ENCODE measurements at regions not wholly inside any gene's neighbourhood (a gene's known extent, or its start where the extent isn't known, plus 50 kb on each side); places are given as distances from the start of the nearest gene placed in this dataset.
"Not testable (repeated sequence)": the region's sequence is repeated elsewhere in the genome, so short reads cannot be mapped to it uniquely, and the experiment has no call there.

DNA sequence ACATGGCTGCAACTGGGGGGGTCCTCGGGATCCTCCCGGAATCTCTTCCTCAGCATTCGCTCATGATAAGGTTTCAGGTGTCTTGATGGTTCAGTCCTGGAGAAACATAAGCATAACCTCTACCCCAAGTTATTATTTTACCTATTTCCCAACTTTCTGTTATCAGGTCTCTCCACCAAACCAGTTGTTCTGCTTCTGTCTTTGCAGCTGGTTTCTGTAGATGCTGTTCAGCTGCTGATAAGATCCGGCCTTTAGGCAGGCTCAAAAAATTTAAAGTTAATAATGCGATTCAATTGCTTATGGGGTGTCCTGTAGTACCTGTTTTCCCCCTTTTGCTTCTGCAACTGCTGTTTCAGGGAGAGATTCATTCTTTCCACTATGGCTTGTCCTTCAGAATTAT lies 55.6 kb upstream of the LPCAT1 start:
- H3K4me3 ChIP-seq (ENCODE audit: low read depth, low read length, poor library complexity, severe bottlenecking); H3K27ac ChIP-seq (ENCODE audit: low read depth, low read length, poor library complexity, severe bottlenecking); H3K79me2 ChIP-seq (ENCODE audit: insufficient read depth, low read depth, low read length); H3K9me2 ChIP-seq (ENCODE audit: insufficient read depth, low read length); POLR2A ChIA-PET; H3K9me3 ChIP-seq (ENCODE audit: low read length); H3K4me2 ChIP-seq (ENCODE audit: low read length); H3K36me3 ChIP-seq (ENCODE audit: insufficient read depth, low read length); CTCF ChIA-PET (ENCODE audit: unreplicated experiment); H3K4me1 ChIP-seq (ENCODE audit: insufficient read depth, low read length, poor library complexity, severe bottlenecking); H2AFZ ChIP-seq (ENCODE audit: low read length); H4K20me1 ChIP-seq (ENCODE audit: insufficient read depth, low read length); intact Hi-C loops (cut with micrococcal nuclease; ENCODE audit: unreplicated experiment); DNase-seq (ENCODE audit: low spot score); BruUV-seq (replicated peaks): not testable (repeated sequence)

DNA sequence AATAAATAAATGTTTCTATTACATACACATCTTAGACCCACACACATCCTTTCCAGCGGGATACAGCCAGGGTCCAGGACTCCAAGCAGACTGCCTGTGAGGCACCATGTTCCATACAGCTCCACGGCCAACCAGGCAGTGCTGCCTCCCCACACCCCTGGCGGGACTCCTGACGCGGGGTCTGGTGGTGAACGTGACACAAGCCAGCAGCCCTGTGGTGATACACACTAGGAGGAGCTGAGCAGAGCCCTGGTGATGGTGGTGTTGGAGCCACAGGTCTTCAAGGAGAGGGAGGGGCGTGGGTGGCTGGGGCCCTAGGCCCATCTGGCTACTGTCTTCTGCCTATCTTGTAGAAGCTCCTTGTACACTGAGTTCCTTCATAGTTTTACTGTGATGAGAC lies 53.1 kb upstream of the LPCAT1 start:
- CTCF ChIA-PET (ENCODE audit: unreplicated experiment); H3K4me1 ChIP-seq (ENCODE audit: insufficient read depth, low read length, poor library complexity, severe bottlenecking); H3K36me3 ChIP-seq (ENCODE audit: insufficient read depth, low read length); H3K27ac ChIP-seq (ENCODE audit: low read depth, low read length, poor library complexity, severe bottlenecking); H2AFZ ChIP-seq (ENCODE audit: low read length); H3K4me3 ChIP-seq (ENCODE audit: low read depth, low read length, poor library complexity, severe bottlenecking); BruUV-seq (replicated peaks); H3K79me2 ChIP-seq (ENCODE audit: insufficient read depth, low read depth, low read length); H4K20me1 ChIP-seq (ENCODE audit: insufficient read depth, low read length); H3K9me3 ChIP-seq (ENCODE audit: low read length); POLR2A ChIA-PET; intact Hi-C loops (cut with micrococcal nuclease; ENCODE audit: unreplicated experiment); H3K9me2 ChIP-seq (ENCODE audit: insufficient read depth, low read length); H3K4me2 ChIP-seq (ENCODE audit: low read length); DNase-seq (ENCODE audit: low spot score): not testable (repeated sequence)

DNA sequence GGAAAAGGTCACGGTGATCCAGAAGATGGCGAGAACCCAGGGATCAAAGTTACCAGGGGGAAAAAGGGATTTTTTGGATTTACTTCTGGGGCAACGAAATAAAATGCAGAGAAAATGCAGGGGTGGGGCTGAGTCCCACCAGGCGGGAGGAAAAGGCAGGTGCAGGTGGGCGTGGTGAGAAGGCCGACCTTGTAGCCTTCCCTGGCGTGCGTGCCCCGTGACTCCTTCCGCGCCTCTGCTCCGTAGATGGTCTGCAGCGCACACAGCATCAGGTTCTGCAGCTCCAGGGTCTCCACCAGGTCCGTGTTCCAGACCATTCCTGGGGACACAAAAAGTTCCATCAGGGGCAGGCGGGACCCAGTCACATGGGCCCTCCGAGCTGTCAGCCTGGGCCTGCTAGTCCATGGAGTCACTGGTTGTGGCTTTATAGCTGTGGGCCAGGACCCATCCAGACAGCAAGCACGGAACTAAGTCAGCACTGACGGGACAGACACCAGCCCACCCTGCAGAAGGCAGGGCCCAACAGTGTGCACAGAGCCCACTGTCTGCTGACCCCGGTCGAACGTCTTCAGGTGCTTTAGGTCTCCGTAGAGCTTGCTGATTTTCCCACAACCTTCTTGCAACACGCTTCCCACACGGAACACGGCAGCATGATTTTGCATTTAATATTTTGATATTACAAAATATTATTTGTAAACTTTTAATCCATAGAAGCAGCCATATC lies 52.4 kb upstream of the LPCAT1 start:
- H3K4me1 ChIP-seq (ENCODE audit: insufficient read depth, low read length, poor library complexity, severe bottlenecking); H2AFZ ChIP-seq (ENCODE audit: low read length); H3K9me3 ChIP-seq (ENCODE audit: low read length); BruUV-seq (replicated peaks); H3K9me2 ChIP-seq (ENCODE audit: insufficient read depth, low read length); DNase-seq (ENCODE audit: low spot score); H3K4me2 ChIP-seq (ENCODE audit: low read length); H3K36me3 ChIP-seq (ENCODE audit: insufficient read depth, low read length); CTCF ChIA-PET (ENCODE audit: unreplicated experiment); H3K27ac ChIP-seq (ENCODE audit: low read depth, low read length, poor library complexity, severe bottlenecking); H3K4me3 ChIP-seq (ENCODE audit: low read depth, low read length, poor library complexity, severe bottlenecking); intact Hi-C loops (cut with micrococcal nuclease; ENCODE audit: unreplicated experiment); H3K79me2 ChIP-seq (ENCODE audit: insufficient read depth, low read depth, low read length); H4K20me1 ChIP-seq (ENCODE audit: insufficient read depth, low read length); POLR2A ChIA-PET: not testable (repeated sequence)

DNA sequence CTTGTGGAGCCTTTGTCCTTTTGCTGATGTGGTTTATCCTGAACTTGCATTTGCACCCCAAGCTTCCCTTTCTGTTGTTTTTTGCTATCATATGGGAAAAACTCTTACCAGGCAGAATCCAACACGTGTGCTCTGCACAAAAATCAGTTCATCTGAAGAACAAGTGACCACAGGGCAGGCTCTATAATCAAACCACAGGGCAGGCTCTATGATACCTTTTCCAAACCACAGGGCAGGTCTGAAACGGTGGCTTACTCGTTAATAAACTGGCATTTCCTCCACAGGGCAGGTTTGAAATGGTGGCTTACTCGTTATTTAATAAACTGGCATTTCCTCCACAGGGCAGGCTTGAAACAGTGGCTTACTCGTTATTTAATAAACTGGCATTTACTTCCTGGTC lies 51.7 kb upstream of the LPCAT1 start:
- POLR2A ChIA-PET; intact Hi-C loops (cut with micrococcal nuclease; ENCODE audit: unreplicated experiment); BruUV-seq (replicated peaks); H3K79me2 ChIP-seq (ENCODE audit: insufficient read depth, low read depth, low read length); DNase-seq (ENCODE audit: low spot score); H4K20me1 ChIP-seq (ENCODE audit: insufficient read depth, low read length); H3K27ac ChIP-seq (ENCODE audit: low read depth, low read length, poor library complexity, severe bottlenecking); H3K9me2 ChIP-seq (ENCODE audit: insufficient read depth, low read length); CTCF ChIA-PET (ENCODE audit: unreplicated experiment); H2AFZ ChIP-seq (ENCODE audit: low read length); H3K9me3 ChIP-seq (ENCODE audit: low read length); H3K4me1 ChIP-seq (ENCODE audit: insufficient read depth, low read length, poor library complexity, severe bottlenecking); H3K4me3 ChIP-seq (ENCODE audit: low read depth, low read length, poor library complexity, severe bottlenecking); H3K4me2 ChIP-seq (ENCODE audit: low read length); H3K36me3 ChIP-seq (ENCODE audit: insufficient read depth, low read length): not testable (repeated sequence)

DNA sequence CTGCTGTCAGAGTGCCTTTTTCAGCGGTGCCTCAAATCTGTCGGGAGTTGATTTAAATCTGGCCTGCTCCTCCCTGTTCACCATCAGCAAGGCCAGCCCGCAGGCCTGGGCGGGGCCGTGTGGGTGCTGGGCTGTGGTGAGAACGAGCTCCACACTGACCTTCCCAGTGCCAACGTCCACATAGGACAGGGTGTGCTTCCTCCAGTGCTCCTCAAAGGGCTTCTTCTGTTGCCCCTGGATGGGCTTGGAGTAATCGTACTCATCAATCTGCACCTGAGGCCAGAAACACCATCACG lies 50.2 kb upstream of the LPCAT1 start:
- H3K9me3 ChIP-seq (ENCODE audit: low read length); CTCF ChIA-PET (ENCODE audit: unreplicated experiment); H3K79me2 ChIP-seq (ENCODE audit: insufficient read depth, low read depth, low read length); H3K27ac ChIP-seq (ENCODE audit: low read depth, low read length, poor library complexity, severe bottlenecking); H3K4me1 ChIP-seq (ENCODE audit: insufficient read depth, low read length, poor library complexity, severe bottlenecking); H3K9me2 ChIP-seq (ENCODE audit: insufficient read depth, low read length); DNase-seq (ENCODE audit: low spot score); H3K4me3 ChIP-seq (ENCODE audit: low read depth, low read length, poor library complexity, severe bottlenecking); H3K4me2 ChIP-seq (ENCODE audit: low read length); POLR2A ChIA-PET; H2AFZ ChIP-seq (ENCODE audit: low read length); H4K20me1 ChIP-seq (ENCODE audit: insufficient read depth, low read length); H3K36me3 ChIP-seq (ENCODE audit: insufficient read depth, low read length); BruUV-seq (replicated peaks); intact Hi-C loops (cut with micrococcal nuclease; ENCODE audit: unreplicated experiment): not testable (repeated sequence)

DNA sequence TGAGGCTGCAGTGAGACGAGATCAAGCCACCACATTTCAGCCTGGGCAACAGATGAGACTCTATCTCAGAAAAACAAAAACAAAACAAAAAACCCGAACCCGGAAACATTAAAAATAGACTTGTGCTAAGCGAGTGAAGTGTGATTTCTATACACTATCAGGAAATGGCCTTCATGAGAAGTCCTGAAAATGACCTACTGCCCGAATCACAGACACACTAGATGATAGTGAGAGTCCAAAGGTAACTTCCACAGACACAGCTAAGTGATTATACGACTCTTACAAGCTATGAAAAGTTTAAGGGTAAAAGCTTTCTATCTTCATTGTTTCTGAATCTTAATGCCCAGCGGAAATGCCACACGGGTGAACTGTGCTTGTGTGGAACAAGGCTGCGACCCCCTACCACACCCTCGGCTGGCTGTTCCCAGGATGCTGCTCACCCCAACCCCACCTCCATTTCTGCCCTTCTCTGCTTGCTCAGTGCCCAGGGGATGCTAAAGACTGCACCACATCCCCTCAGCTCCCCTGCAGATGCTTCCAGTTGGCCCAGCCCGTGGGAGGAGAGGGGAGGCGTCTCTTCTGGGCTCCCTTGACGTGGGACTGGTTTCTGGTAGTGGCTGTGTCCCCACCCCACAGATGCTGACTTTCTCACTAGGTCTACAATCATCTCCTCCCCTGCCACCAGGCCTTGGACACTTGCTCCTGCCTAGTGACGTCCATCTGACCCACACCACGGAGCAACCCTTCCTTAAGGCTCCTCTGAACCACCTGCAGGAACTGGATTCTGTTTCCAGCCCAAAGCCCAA lies 49.7 kb upstream of the LPCAT1 start:
- H3K79me2 ChIP-seq (ENCODE audit: insufficient read depth, low read depth, low read length); H4K20me1 ChIP-seq (ENCODE audit: insufficient read depth, low read length); H3K36me3 ChIP-seq (ENCODE audit: insufficient read depth, low read length); intact Hi-C loops (cut with micrococcal nuclease; ENCODE audit: unreplicated experiment); DNase-seq (ENCODE audit: low spot score); H3K27ac ChIP-seq (ENCODE audit: low read depth, low read length, poor library complexity, severe bottlenecking); H3K4me1 ChIP-seq (ENCODE audit: insufficient read depth, low read length, poor library complexity, severe bottlenecking); H3K9me3 ChIP-seq (ENCODE audit: low read length); H2AFZ ChIP-seq (ENCODE audit: low read length); H3K9me2 ChIP-seq (ENCODE audit: insufficient read depth, low read length); H3K4me2 ChIP-seq (ENCODE audit: low read length); POLR2A ChIA-PET; H3K4me3 ChIP-seq (ENCODE audit: low read depth, low read length, poor library complexity, severe bottlenecking); BruUV-seq (replicated peaks): not testable (repeated sequence)
- CTCF ChIA-PET (ENCODE audit: unreplicated experiment) = interaction anchor here (0.6 kb wide), 1 partner anchor 179 kb away, joined by 3 read pairs; no protein-coding TSS in a partner anchor

Measured in OCI-LY7 (cell line).